ENCODE measurements at regions not wholly inside any gene's neighbourhood (a gene's known extent, or its start where the extent isn't known, plus 50 kb on each side); places are given as distances from the start of the nearest gene placed in this dataset.

DNA sequence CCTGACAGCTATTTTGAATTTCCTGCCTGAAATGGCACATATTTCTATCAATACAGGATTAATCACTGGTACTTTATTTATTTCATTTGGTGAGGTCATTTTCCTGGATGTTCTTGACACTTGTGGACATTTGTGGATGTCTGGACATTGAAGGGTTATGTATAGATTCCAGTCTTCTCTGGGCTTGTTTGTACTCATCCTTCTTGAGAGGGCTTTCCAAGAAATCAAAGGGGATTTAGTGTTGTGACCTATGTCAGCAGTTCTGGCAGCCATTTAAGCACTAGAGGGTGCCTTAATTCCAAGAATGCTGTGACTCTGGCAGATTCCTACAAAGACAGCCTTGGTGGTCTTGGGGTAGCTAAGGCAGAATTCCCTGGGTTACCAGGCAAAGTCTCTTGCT is 259.7 kb downstream of the CSNK1G3 start:
- H3K4me3 Mint-ChIP-seq = no peak overlapping the region
- POLR2A ChIA-PET = no interaction called here
- no peaks in the 10 kb centered on the region for H3K4me1 Mint-ChIP-seq (ENCODE audit: low read depth)
- DNase-seq = no peak
- CTCF ChIA-PET = no interaction called here
- H3K27me3 Mint-ChIP-seq = no peaks in the 10 kb centered on the region
- intact Hi-C loops (cut with micrococcal nuclease) = no loop called here
- no peak overlapping the region for H3K27ac Mint-ChIP-seq
- no peaks in the 10 kb centered on the region for H3K9me3 Mint-ChIP-seq
- no peaks in the 10 kb centered on the region for H3K36me3 Mint-ChIP-seq

DNA sequence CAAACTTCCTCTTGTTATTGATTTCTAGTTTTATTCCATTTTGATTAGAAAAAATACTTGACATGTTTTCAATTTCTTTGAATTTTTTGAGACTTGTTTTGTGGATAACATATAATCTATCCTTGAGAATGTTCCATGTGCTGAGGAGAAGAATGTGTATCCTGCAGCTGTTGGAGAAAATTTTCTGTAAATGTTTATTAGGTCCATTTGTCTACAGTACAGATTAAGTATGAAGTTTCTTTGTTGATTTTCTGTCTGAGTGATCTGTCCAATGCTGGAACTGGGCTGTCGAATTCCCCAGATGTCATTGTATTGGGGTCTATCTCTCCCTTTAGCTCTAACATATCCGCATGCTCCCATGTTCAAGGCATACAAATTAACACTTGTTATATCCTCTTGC is 251.2 kb downstream of the CSNK1G3 start:
- no peaks in the 10 kb centered on the region for H3K36me3 Mint-ChIP-seq
- peaks cover 8% of the 10 kb centered on the region for H3K9me3 Mint-ChIP-seq
- H3K4me1 Mint-ChIP-seq (ENCODE audit: low read depth) = no peaks in the 10 kb centered on the region
- H3K4me3 Mint-ChIP-seq = no peak overlapping the region
- ChIA-PET CTCF (no interaction called here), POLR2A (no interaction called here)
- H3K27me3 Mint-ChIP-seq = no peaks in the 10 kb centered on the region
- no peak overlapping the region for H3K27ac Mint-ChIP-seq
- intact Hi-C loops (cut with micrococcal nuclease) = no loop called here
- DNase-seq = no peak

DNA sequence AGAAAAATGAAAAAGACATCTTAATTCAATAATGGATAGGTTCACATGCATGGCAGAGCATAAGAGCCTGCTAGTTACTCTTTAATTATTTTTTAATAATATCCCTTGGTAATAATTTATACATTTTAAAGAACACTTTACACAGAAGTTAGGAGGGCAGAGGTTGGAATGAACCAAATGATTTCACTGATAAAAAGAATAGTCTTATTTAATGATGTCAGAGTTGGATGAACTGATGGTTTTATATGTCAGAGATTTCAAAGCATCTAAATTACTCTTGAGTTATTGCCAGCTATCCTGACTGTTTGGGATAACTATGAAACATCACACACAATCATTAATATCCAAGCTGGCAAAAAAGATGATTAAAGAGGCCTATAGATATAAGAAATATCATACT is 244.8 kb downstream of the CSNK1G3 start:
- H3K27ac Mint-ChIP-seq = no peak overlapping the region
- H3K4me1 Mint-ChIP-seq (ENCODE audit: low read depth) = no peaks in the 10 kb centered on the region
- CTCF ChIA-PET = no interaction called here
- no peak overlapping the region for H3K4me3 Mint-ChIP-seq
- no peak for DNase-seq
- no peaks in the 10 kb centered on the region for H3K36me3 Mint-ChIP-seq
- H3K9me3 Mint-ChIP-seq = no peaks in the 10 kb centered on the region
- POLR2A ChIA-PET = no interaction called here
- intact Hi-C loops (cut with micrococcal nuclease) = no loop called here
- no peaks in the 10 kb centered on the region for H3K27me3 Mint-ChIP-seq

DNA sequence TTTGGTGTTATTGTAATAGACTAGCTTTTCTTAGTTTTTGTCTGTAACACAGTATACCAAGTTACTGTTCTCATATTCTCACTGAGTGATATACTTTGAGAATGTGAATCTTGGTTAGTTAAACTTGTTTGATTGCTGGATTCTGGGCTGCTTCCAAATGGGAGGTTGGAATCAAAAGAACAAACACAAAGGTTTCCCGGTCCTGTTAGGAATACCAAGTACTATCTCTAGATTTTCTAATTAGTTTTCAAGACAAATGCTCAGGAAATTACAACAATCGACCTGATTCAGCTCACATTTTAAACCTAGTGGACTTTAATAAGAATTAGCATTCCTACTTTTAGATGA is 244.3 kb downstream of the CSNK1G3 start:
- ChIA-PET CTCF (no interaction called here), POLR2A (no interaction called here)
- no peaks in the 10 kb centered on the region for H3K4me1 Mint-ChIP-seq (ENCODE audit: low read depth)
- intact Hi-C loops (cut with micrococcal nuclease) = no loop called here
- no peak overlapping the region for H3K4me3 Mint-ChIP-seq
- H3K9me3 Mint-ChIP-seq = no peaks in the 10 kb centered on the region
- H3K36me3 Mint-ChIP-seq = no peaks in the 10 kb centered on the region
- no peak for DNase-seq
- H3K27ac Mint-ChIP-seq = no peak overlapping the region
- no peaks in the 10 kb centered on the region for H3K27me3 Mint-ChIP-seq

DNA sequence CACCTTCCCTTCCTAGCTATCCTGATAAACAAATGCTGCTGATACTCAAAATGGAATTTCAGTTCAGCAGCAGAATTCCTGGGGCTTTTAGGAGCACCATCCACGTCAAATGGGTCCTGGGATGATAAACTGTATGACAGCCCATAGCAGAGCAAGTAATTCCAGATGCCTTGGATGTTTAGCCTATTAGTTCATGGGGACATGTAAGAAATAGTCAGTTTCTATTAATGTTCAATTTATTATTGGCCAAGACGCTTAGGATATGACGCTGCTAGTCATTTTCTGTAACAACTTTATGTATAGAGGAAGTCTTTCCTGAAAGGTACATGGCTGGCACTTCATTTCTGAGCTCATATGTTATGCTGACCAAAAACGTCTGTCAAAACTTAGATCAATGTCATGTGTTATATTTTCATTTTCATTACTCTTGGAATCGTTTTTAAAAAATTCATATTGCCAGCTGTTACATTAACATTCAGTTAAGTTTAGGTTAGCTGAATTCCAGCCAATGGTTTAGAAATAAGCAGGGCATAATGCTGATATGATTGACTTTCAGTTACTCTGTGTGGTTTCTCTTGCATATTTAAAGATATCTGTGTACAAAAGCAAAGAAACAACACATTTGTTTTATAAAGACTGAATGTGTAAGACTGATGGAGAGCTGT is 243.8 kb downstream of the CSNK1G3 start:
- Mint-ChIP-seq H3K9me3 (no peaks in the 10 kb centered on the region), H3K4me3 (no peak overlapping the region), H3K27ac (no peak overlapping the region), H3K36me3 (no peaks in the 10 kb centered on the region), H3K27me3 (no peaks in the 10 kb centered on the region), H3K4me1 (ENCODE audit: low read depth) (no peaks in the 10 kb centered on the region)
- intact Hi-C loops (cut with micrococcal nuclease) = no loop called here
- CTCF ChIA-PET = no interaction called here
- no peak for DNase-seq
- POLR2A ChIA-PET = no interaction called here

DNA sequence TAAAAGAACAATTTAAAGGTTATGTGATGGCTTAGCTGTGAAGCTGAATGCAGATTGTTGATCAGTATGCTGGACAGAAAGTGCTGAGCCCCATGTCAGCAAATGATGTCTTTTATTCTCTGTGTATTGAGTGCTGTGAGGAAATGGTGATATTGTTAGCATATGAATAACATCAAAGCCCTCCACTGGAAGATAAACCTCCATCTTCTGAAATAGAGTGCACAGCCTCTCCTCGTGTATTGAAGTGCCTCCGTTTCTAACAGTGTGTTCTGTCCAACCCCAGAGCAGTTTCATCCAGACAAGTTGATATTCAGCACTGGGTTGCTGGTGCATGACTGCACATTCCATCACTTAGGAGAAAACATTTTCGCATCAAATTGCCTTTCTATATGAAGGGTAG is 242.9 kb downstream of the CSNK1G3 start:
- ChIA-PET POLR2A (no interaction called here), CTCF (no interaction called here)
- Mint-ChIP-seq H3K27ac (no peak overlapping the region), H3K4me3 (no peak overlapping the region), H3K9me3 (no peaks in the 10 kb centered on the region), H3K36me3 (no peaks in the 10 kb centered on the region), H3K27me3 (no peaks in the 10 kb centered on the region), H3K4me1 (ENCODE audit: low read depth) (no peaks in the 10 kb centered on the region)
- intact Hi-C loops (cut with micrococcal nuclease) = no loop called here
- no peak for DNase-seq

DNA sequence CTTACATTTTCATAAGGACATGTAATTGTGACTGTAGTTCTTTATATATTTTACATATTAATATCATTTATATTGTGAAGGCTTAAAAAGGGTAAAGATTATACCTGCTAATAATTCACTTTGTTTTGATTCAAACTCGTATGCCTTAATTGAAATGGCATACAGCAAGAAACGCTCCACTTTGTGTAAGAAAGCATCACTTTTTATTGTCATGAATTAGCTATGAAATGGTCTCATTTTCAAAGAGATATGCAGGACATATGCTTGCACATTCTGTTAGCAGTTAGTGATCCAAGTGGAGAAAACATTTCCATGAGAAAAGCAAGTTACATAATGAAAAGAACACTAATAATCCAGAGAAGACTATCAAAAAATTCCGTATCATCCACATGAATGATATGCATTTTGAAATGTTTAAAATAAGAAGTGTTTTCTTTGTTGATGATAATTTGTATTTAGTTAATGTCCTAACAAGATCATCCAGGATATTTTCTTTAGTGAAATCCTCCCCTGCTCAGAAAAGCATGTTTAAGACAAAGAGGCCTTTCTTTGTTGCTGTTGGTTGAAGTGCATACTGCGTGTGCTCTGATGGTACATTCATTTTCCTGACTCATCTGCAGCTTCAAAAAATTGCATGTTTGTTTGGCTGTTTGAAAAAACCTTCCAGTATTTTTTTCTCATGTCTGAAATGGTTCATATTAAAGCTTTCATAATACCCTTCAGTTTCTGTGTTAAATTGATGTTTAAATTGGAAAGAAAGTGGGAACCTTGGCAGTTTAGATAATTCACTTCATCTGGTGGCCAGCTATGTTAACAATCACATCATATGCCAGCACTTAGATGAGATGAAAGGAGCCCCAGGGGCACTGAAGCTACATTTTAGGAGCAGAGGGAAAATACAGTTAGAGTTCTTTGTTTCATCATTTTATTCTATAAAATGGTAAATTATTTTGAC is 242.2 kb downstream of the CSNK1G3 start:
- Mint-ChIP-seq H3K27ac (no peak overlapping the region), H3K36me3 (no peaks in the 10 kb centered on the region), H3K9me3 (no peaks in the 10 kb centered on the region), H3K4me3 (no peak overlapping the region), H3K4me1 (ENCODE audit: low read depth) (no peaks in the 10 kb centered on the region), H3K27me3 (no peaks in the 10 kb centered on the region)
- ChIA-PET CTCF (no interaction called here), POLR2A (no interaction called here)
- intact Hi-C loops (cut with micrococcal nuclease) = no loop called here
- no peak for DNase-seq

DNA sequence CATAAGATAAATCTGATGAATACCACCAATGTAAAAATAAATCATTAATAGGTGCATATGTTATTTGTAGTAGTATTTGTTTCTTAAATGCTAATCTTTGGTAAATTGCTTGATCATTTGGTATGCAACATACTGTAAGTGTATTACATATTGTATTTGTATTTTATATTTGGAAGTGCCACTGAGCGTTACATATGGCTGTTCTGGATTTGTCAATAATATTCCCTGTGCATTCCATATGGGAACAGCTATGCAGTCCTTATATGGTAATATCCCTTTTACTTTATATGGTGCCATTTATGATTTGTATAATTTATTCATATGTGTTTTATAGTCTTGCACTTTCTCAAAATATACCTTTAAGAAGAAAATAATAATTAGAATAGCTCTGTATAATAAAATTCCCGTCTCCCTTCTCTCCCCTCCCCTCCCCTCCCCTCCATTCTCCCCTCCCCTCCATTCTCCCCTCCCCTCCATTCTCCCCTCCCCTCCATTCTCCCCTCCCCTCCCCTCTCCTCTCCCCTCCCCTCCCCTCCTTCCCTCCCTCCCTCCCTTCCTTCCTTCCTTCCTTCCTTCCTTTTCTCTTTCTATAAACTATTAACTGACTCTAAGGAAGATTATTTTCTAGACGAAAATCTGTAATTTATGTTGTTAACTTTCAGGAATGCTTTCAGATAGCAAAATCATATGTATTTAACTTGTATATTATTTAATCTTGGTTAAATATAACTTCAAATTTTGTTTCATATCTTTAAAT is 241.4 kb downstream of the CSNK1G3 start:
- ChIA-PET POLR2A (no interaction called here), CTCF (no interaction called here)
- Mint-ChIP-seq H3K4me3 (no peak overlapping the region), H3K36me3 (no peaks in the 10 kb centered on the region), H3K9me3 (no peaks in the 10 kb centered on the region), H3K27ac (no peak overlapping the region), H3K27me3 (no peaks in the 10 kb centered on the region), H3K4me1 (ENCODE audit: low read depth) (no peaks in the 10 kb centered on the region)
- no peak for DNase-seq
- intact Hi-C loops (cut with micrococcal nuclease) = no loop called here

DNA sequence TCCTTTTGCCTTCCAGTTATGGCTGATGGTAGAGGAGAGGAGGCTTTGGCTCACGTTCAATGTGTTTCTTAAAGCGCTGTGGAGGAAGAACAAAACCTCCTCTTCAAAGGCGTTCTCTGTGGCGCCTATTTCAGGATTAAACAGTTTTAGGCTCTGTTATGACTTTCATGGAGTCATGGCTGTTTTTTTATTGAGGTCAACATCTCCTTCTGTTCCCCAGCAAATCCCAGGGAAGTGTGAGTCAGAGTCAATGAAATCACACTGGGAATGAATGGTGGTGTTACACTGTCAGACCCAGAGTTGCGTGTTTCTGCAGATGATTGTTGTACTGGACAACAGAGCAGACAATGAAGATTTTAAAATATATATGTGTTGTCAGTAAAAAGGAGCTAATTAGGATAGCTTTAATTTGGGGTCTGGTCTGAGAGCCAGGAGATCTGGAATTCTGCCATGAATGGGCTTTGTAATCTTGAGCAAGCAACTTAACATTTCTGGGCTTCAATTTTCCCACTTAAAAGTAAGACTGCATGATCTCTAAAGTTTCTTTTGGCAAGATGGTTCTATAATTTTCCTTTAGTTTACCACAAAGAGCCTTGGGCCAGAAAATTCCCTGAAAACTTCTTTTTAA is 240.7 kb downstream of the CSNK1G3 start:
- no peak for DNase-seq
- H3K27ac Mint-ChIP-seq = no peak overlapping the region
- no peaks in the 10 kb centered on the region for H3K4me1 Mint-ChIP-seq (ENCODE audit: low read depth)
- CTCF ChIA-PET = no interaction called here
- intact Hi-C loops (cut with micrococcal nuclease) = no loop called here
- H3K27me3 Mint-ChIP-seq = no peaks in the 10 kb centered on the region
- H3K4me3 Mint-ChIP-seq = no peak overlapping the region
- H3K9me3 Mint-ChIP-seq = no peaks in the 10 kb centered on the region
- POLR2A ChIA-PET = no interaction called here
- H3K36me3 Mint-ChIP-seq = no peaks in the 10 kb centered on the region

DNA sequence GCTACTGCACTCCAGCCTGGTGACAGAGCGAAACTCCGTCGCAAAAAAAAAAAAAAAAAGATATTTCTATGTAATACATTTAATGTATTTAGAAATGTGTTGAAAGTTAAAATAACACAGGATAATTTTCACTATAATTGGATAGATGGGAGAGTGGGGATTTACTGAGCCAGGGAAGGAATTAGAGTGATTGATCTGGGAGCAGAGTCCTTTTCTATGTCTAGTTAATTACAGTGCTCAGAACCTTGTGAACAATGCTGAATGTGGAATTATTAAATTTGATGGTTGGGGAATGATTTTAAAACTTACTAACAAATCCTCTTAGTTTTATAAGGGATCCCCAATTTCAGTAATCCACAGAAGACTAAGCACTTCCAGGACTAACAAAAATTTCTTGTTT is 239.7 kb downstream of the CSNK1G3 start:
- Mint-ChIP-seq H3K36me3 (no peaks in the 10 kb centered on the region), H3K4me3 (no peak overlapping the region), H3K4me1 (ENCODE audit: low read depth) (no peaks in the 10 kb centered on the region), H3K27ac (no peak overlapping the region), H3K27me3 (no peaks in the 10 kb centered on the region), H3K9me3 (no peaks in the 10 kb centered on the region)
- intact Hi-C loops (cut with micrococcal nuclease) = no loop called here
- DNase-seq = no peak
- ChIA-PET POLR2A (no interaction called here), CTCF (no interaction called here)

DNA sequence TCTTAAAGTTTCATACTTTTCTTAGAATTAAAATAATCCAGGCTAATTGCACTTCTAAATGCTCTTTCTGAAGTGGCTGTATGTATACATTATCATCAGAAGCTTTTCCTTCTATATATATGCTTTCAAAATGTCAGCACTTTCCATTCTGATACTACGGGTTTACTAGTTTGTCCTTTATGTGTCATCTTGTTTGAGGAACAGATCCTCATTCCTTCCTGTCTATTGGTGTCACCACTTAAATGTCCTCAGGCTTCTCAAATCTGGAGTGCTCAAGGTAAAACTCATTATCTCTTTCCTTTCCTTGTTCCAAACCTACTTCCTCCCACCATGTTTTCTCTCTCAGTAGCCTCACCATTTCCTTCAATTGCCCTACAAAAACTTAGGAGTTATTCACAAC is 236.3 kb downstream of the CSNK1G3 start:
- no peaks in the 10 kb centered on the region for H3K27me3 Mint-ChIP-seq
- intact Hi-C loops (cut with micrococcal nuclease) = no loop called here
- CTCF ChIA-PET = no interaction called here

DNA sequence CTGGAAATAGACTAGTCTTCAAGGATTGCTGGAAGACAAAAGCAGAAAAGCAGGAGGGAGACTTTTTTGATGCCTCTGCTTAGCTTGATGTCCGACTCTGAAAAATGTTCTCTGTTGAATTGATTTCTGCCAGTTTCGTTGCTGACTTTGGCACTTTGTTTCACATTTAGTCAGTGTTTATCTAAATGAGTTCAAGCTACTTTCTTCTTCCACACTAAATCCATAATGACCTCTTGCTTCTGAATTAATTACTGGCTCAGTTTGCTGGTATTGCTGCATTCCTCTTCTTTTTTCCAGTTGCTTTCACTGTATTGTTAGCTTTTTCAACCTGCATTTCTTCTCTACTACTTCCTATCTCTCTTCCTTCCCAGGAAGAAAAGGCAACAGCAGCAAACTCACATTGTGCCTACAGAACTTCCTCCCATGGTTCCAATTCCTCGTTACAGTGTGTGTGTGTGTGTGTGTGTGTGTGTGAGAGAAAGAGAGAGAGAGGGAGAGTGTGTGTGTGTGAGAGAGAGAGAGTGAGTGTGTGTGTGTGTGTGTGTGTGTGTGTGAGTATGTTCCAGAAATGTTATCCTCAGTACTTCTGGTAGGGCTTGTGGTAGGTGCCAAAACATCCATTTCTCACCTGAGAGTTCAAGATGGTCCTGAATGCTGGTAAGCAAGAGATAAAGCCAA is 234.8 kb downstream of the CSNK1G3 start:
- no peaks in the 10 kb centered on the region for H3K9me3 Mint-ChIP-seq
- H3K36me3 Mint-ChIP-seq = no peaks in the 10 kb centered on the region
- no peaks in the 10 kb centered on the region for H3K27me3 Mint-ChIP-seq
- no peak overlapping the region for H3K27ac Mint-ChIP-seq
- ChIA-PET CTCF (interaction anchor here (0.6 kb wide), 1 partner anchor 180 kb away, joined by 3 read pairs; no protein-coding TSS in a partner anchor), POLR2A (no interaction called here)
- no peak overlapping the region for H3K4me3 Mint-ChIP-seq
- intact Hi-C loops (cut with micrococcal nuclease) = no loop called here
- DNase-seq = no peak
- no peaks in the 10 kb centered on the region for H3K4me1 Mint-ChIP-seq (ENCODE audit: low read depth)

More for the DNA sequence above, 236.3 kb downstream of the CSNK1G3 start:
- H3K27ac Mint-ChIP-seq = no peak overlapping the region
- POLR2A ChIA-PET = no interaction called here
- no peaks in the 10 kb centered on the region for H3K4me1 Mint-ChIP-seq (ENCODE audit: low read depth)
- H3K36me3 Mint-ChIP-seq = no peaks in the 10 kb centered on the region
- no peaks in the 10 kb centered on the region for H3K9me3 Mint-ChIP-seq
- no peak overlapping the region for H3K4me3 Mint-ChIP-seq
- no peak for DNase-seq

Measured in activated CD4-positive, alpha-beta memory T cell treated with anti-CD3 and anti-CD28 coated beads for 36 hours (primary cell).